ENCODE measurements at regions not wholly inside any gene's neighbourhood (a gene's known extent, or its start where the extent isn't known, plus 50 kb on each side); places are given as distances from the start of the nearest gene placed in this dataset.
"Not testable (repeated sequence)": the region's sequence is repeated elsewhere in the genome, so short reads cannot be mapped to it uniquely, and the experiment has no call there.

DNA sequence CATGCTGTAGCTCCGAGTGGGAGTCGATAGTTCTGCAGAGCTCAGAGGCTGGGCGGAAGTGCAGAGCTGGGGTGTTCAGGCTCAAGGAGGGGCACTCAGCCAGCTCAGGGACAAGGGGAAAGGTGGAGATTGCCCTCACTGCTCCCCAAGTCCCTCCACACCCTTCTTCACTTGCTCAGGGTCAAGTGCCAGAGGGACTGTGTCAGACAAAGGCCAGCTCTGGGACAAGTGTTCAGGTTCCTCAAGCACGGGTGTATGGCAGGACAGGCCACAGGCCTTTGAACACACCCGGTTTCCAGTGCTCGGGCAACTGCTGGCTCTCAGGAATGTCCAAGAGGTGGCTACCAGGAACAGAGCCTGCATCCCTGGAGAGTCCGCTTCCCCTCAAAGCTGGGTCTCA, 293.0 kb upstream of the PODXL start:
- no peak for DNase-seq

DNA sequence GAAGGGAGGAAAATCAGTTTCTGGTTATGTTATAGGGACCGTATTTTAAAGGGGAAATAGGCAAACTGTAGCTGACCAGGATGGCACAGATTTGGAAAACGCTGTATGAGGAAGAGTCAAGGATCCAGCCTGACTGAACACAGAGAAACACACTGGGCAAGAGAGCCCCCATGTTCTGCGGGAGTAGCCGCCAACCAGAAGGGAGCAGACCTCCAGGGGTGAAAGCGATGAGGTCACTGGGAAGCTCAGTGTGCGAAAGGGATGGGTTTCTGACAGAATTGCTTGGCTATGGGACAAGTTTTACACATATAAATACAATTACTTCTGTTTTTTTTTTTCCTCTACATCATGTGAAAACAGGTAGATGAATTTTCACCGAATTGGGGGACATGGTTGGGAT, 291.6 kb upstream of the PODXL start:
- DNase-seq, result no peak

GRCh38 chr7:131845573-131846314, 289.3 kb upstream of the PODXL start:
- no peak for DNase-seq

DNA sequence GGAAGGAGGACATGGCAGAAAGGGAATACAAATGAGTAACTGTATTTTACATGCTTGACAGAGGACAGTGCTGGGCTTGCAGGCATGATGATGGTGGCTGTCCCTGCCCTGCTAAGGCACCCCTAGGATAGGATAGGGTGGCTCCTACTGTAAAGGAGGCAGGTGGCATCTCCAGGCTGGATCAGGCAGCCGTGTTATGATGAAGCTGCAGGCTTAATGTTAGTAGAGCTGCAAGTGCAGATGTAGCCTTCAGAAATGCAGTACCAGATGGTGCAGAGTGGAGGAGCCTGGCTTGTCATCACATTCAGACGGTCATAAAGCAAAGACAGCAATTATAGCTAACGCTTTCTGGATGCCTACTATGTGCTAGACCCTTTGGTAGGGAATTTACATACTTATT, 287.9 kb upstream of the PODXL start:
- DNase-seq, result no peak

GRCh38 chr7:131843898-131844331, 287.5 kb upstream of the PODXL start:
- DNase-seq, result no peak

DNA sequence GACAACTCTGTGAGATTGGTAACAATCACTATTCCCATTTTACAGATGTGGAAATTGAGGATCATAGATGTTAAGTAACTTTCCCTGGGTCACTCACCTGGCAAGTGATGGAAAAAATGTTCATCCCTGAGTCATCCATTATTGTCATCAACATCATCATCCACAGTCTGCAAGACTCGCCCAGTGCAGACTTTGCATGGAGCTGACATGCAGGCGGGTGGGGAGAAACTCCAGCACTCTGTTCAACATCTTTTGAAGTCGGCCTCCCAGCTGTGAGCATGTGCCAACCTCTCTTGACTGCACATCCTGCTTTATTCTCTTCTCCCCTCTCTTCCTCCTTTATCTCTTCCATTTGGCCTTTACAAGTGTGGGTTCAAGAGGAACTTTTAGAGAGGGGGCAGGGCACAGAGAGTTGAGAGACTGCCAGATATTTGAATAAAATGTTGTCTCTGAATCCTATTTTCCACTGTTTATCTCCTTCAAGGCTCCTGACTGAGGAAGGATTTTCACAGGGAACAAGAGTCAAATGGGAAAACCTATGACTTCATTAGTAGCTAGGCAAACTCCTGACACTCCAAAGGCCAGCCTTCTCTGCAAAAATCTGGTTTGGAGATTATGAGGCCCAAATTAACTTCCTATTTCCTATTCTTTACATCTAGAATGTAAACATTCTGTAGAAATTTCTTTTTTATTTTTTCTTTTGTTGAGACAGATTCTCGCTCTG, 283.7 kb upstream of the PODXL start:
- DNase-seq, result no peak

- DNase-seq, result no peak
Observed at GRCh38 chr7:131836733-131837132, 280.3 kb upstream of the PODXL start.

- DNase-seq, result peak in 1 of 14 donors; percentile 64
Observed at GRCh38 chr7:131835141-131835540, 278.7 kb upstream of the PODXL start.

DNA sequence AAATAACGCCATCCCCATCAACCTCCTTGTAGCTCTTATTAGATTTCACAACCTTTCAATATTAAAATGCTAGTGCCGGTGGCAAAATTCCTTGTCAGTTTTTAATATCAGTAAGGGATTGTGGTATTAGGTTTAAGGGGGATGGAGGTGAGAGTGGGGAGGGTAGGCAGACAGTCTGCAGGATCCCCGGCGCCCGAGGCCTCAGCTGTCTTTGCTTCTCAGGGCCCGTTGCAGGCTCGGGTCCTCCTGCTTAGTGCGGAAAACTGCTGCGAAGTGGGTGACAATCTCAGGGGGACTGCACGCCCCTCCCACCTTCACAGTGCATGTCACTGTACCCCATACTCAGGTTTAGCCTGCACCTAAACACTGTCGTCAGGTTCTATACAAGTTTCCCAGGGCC, 274.3 kb upstream of the PODXL start:
- no peak for DNase-seq

- DNase-seq, result no peak
Observed at GRCh38 chr7:131829947-131830558, 273.6 kb upstream of the PODXL start.

DNA sequence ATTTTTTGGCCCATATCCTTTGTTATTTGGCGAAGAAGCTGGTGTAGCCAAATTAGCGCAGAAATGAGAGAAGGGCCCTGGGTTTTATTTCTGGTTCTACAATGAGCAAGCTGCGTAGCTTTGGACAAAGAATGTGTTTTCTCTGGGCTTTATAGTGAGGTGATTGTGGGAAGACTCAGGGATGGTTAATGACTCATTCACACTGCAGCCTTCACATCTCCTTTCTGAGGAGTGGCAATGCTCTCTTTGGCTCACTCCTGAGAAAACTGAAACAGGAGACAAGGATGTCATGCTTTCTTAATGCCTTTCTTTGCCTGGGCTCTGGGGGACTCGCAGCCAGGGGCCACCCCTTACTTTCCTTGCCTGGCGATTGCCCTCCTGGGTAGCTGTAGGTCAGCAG, 271.0 kb upstream of the PODXL start:
- no peak for DNase-seq

GRCh38 chr7:131826960-131827359, 270.5 kb upstream of the PODXL start:
- DNase-seq, result no peak

DNA sequence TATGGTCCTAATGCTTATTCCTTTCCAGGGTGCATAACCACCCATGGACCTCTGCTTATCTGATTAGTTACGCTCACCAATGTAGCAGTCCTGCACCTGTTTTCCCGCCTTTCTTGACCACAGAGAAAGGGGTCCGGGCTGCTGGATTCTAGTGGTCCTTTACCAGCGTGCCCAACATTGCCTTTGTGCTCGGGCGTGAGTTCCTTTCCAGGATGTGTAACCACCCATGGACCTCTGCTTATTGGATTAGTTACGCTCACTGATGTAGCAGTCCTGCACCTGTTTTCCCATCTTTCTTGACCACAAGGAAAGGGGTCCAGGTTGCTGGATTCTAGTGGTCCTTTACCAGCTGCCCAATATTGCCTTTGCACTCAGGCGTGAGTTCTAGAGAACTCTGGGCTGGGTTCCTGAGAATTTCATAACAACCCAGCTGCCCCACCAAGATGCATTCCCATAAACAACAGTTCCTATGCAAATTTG, 267.6 kb upstream of the PODXL start:
- not testable (repeated sequence) for DNase-seq

- DNase-seq, result no peak
Observed at GRCh38 chr7:131819891-131820290, 263.5 kb upstream of the PODXL start.

DNA sequence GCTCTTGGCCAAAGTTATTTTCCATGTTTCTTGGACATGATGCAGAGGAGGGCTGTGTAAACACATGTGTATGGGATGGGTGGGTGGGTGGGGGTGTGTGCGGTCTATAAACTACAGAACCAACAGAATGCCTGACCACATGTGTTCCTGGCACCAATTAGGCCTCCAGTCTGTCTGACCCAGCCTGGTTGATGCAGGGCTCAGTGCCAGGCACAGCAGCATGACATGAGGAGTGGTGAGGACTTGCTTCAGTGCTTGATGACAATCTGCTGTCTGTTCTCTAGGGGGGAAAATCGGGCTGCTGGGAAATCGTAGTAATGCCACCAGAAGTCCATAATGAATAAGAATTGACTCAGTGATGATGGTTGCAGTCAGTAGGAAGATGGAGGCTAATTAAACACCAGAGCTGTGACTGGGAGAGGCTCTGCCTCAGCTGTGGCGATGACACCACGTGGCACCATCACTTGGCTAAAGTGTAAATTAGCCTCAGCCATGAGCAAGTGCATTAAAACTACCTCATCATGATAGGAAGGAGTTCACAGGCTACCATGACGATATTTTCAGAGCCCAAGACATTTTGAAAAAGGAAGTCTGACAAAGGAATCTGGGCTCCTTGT, 260.1 kb upstream of the PODXL start:
- peak in 1 of 14 donors; percentile 20 for DNase-seq

GRCh38 chr7:131808736-131809135, 252.3 kb upstream of the PODXL start:
- DNase-seq, result no peak

GRCh38 chr7:131808156-131808555, 251.7 kb upstream of the PODXL start:
- DNase-seq, result not testable (repeated sequence)

DNA sequence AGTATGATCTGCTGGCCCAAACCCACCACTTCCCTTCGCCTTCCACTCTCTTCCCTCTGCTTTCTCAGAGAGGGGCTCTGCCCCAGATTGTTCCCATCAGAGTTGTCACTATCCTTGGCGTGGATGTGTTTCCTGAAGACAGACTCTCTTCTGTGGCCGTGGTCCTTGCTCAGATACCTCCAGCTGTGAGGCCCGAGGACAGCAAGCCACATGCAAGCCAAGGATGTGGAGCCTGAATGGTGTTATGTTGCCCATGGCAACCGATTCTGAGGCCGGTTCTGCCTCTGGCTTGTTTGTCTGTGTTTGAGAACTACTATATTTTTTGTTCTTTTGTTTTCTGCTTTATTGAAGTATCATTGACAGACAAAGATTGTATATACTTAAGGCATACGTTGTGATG, 247.4 kb upstream of the PODXL start:
- DNase-seq, result no peak

DNA sequence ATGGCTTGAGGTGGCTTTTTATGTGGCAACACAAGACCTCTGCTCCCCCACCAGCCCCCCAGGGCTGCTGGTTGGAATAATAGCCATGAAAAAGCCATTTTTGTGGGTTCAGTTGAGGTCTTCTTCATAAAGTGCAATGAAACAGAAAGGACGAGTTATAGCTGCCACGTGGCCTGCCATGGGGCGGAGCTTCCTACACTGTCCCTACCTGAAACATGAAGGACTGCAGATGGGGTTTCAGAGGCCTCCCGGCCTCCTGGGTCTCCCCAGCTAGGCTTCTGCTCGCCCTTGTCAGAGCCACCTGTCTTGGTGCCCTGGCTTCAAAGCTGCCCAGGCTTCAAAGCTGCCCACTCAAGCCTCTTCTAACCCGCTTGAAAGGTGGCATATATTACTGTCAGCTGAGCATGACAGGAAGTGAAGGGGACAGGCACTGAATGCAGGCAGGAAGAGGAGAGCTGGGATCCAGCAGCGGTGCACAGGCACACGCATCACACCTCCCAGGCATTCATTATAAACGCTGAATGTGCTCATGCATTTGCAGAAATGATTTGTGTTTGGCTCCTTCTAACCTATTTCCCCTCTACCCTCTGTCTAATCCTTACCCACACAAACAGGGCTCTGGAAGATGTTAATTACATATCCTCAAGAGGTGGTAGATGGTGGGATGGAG, 245.9 kb upstream of the PODXL start:
- no peak for DNase-seq

DNA sequence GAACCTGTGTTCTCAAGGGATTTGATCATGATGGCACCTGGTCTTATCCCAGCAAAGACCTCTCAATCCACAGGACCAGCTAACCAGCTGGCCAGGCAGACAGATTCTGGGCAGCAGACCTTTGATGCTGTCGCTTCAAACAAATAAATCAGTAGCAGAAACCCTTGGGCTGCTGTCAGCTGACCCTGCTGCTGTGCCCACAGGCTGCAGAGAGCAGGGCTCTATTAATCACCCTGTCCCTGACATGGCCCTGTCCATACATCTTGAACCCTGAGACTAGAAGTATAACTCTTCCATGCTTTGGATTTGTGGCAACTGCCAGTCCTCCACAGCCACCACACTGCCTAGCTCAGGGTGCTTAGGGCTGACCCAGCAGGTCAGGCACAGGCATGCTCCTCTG, 244.1 kb upstream of the PODXL start:
- no peak for DNase-seq

DNA sequence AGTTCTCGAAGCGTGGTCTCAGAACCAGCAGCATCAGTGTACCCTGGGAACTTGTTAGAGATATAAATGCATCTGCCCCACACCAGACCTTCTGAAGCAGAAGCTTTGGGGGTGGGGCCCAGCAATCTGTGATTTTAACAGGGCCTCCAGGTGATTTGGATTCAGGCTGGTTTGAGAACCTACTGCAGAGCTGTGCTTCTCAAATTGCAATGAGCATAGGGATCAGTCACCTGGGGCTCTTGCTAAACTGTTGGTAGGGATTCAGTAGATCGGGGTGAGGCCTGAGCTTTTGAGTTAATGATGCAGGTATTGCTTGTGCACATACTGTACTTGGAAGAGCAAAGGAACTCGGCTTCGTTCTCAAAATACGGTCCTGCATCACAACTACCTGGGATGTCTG, 243.6 kb upstream of the PODXL start:
- DNase-seq, result no peak

DNA sequence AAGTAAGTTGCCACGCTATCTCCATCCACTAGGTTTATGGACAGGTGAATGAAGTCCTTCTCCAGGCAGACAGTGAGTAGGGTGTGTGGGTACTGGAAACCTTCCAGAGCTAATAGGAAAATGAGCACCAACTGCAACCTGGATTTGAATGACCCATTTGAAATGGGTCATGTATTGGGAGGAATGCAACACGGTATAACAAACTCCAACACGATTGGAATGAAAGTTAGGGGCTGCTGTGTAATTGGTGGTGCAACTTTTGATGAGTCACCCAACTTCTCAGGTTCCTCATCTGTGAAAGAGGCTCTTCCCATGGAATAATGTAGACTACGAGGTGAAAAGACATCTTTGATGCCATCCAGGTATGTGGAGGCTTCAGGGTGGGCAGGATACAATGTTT, 241.4 kb upstream of the PODXL start:
- DNase-seq, result no peak

GRCh38 chr7:131795400-131795799, 239.0 kb upstream of the PODXL start:
- no peak for DNase-seq
